ENCODE measurements at regions not wholly inside any gene's neighbourhood (a gene's known extent, or its start where the extent isn't known, plus 50 kb on each side); places are given as distances from the start of the nearest gene placed in this dataset.

GRCh38 chr6:21733311-21733710, 139.8 kb downstream of the SOX4 start:
- ATAC-seq (ENCODE audit: insufficient number of reproducible peaks, low FRiP score, low read depth), result no peak
- Histone ChIP-seq H3K27me3 (replicated peaks; ENCODE audit: insufficient read depth) (no peaks in the 10 kb centered on the region), H3K9me3 (no peaks in the 10 kb centered on the region), H3K4me1 (ENCODE audit: control insufficient read depth in 1 of 2, low read depth in 2 of 2) (peaks cover 6 to 46% of the 10 kb centered on the region in 2 donors), H3K36me3 (no peaks in the 10 kb centered on the region), H3K27ac (no peak overlapping the region), H3K4me3 (no peak overlapping the region)
- DNase-seq (ENCODE audit: low spot score), result no peak
- TF ChIP-seq CTCF (IDR thresholded peaks at IDR 0.05), result no peak

GRCh38 chr6:21734204-21734603, 140.7 kb downstream of the SOX4 start:
- Histone ChIP-seq H3K27me3 (replicated peaks; ENCODE audit: insufficient read depth) (no peaks in the 10 kb centered on the region), H3K36me3 (no peaks in the 10 kb centered on the region), H3K27ac (no peak overlapping the region), H3K4me3 (no peak overlapping the region), H3K4me1 (ENCODE audit: control insufficient read depth in 1 of 2, low read depth in 2 of 2) (peaks cover 6 to 41% of the 10 kb centered on the region in 2 donors), H3K9me3 (no peaks in the 10 kb centered on the region)
- DNase-seq (ENCODE audit: low spot score), result no peak
- no peak for TF ChIP-seq CTCF (IDR thresholded peaks at IDR 0.05)
- ATAC-seq (ENCODE audit: insufficient number of reproducible peaks, low FRiP score, low read depth), result no peak

- no peak for ATAC-seq (ENCODE audit: insufficient number of reproducible peaks, low FRiP score, low read depth)
- no peak for DNase-seq (ENCODE audit: low spot score)
These were observed 144.9 kb downstream of the SOX4 start for GRCh38 chr6:21738180-21739094.

GRCh38 chr6:21739241-21739640, 145.7 kb downstream of the SOX4 start:
- DNase-seq (ENCODE audit: low spot score) (no peak), ATAC-seq (ENCODE audit: insufficient number of reproducible peaks, low FRiP score, low read depth) (no peak)
- Histone ChIP-seq H3K27me3 (replicated peaks; ENCODE audit: insufficient read depth) (no peaks in the 10 kb centered on the region), H3K27ac (no peak overlapping the region), H3K36me3 (no peaks in the 10 kb centered on the region), H3K9me3 (no peaks in the 10 kb centered on the region), H3K4me1 (ENCODE audit: control insufficient read depth in 1 of 2, low read depth in 2 of 2) (peaks cover 11 to 29% of the 10 kb centered on the region in 2 donors), H3K4me3 (no peak overlapping the region)
- TF ChIP-seq CTCF (IDR thresholded peaks at IDR 0.05), result no peak

More at GRCh38 chr6:21738180-21739094, 144.9 kb downstream of the SOX4 start:
- Histone ChIP-seq H3K4me1 (ENCODE audit: control insufficient read depth in 1 of 2, low read depth in 2 of 2) (peaks cover 11 to 37% of the 10 kb centered on the region in 2 donors), H3K27ac (no peak overlapping the region), H3K9me3 (no peaks in the 10 kb centered on the region), H3K36me3 (no peaks in the 10 kb centered on the region), H3K27me3 (replicated peaks; ENCODE audit: insufficient read depth) (no peaks in the 10 kb centered on the region), H3K4me3 (no peak overlapping the region)
- no peak for TF ChIP-seq CTCF (IDR thresholded peaks at IDR 0.05)

GRCh38 chr6:21739838-21740237, 146.3 kb downstream of the SOX4 start:
- Histone ChIP-seq H3K9me3 (no peaks in the 10 kb centered on the region), H3K4me1 (ENCODE audit: control insufficient read depth in 1 of 2, low read depth in 2 of 2) (peaks cover 11 to 27% of the 10 kb centered on the region in 2 donors), H3K27me3 (replicated peaks; ENCODE audit: insufficient read depth) (no peaks in the 10 kb centered on the region), H3K36me3 (no peaks in the 10 kb centered on the region), H3K4me3 (no peak overlapping the region), H3K27ac (no peak overlapping the region)
- no peak for TF ChIP-seq CTCF (IDR thresholded peaks at IDR 0.05)
- ATAC-seq (ENCODE audit: insufficient number of reproducible peaks, low FRiP score, low read depth) (no peak), DNase-seq (ENCODE audit: low spot score) (no peak)
